ENCODE measurements at regions not wholly inside any gene's neighbourhood (a gene's known extent, or its start where the extent isn't known, plus 50 kb on each side); places are given as distances from the start of the nearest gene placed in this dataset.
A peak's percentile ranks its signal among the peaks of the same experiment; 100 is the strongest.

- H3K9ac ChIP-seq (ENCODE audit: extremely low read depth, insufficient read length, low read length), result no peak overlapping the region
- no peak for TF ChIP-seq CTCF (conservative IDR thresholded peaks at IDR 0.05)
- H2BK12ac ChIP-seq (ENCODE audit: insufficient read length, low read depth, low read length), result no peak overlapping the region
- no peak for DNase-seq
- no peak overlapping the region for H3K27ac ChIP-seq (ENCODE audit: insufficient read length, low read depth, low read length)
- H3T11ph ChIP-seq (ENCODE audit: low read length), result no peak overlapping the region
- H3K23ac ChIP-seq (ENCODE audit: insufficient read length, low read depth, low read length), result no peak overlapping the region
- no peak overlapping the region for H3K14ac ChIP-seq (ENCODE audit: insufficient read depth, low read length)
- H3K9me3 ChIP-seq (ENCODE audit: control insufficient read depth, low read depth, low read length), result no peaks in the 10 kb centered on the region
- no peaks in the 10 kb centered on the region for H3K4me1 ChIP-seq (ENCODE audit: insufficient read depth, low read length)
- no peak overlapping the region for H2AK5ac ChIP-seq (ENCODE audit: insufficient read length, low read length)
- no peak overlapping the region for H3K4me3 Mint-ChIP-seq
- no peaks in the 10 kb centered on the region for H3K23me2 ChIP-seq (ENCODE audit: insufficient read length, low read depth, low read length, poor library complexity, severe bottlenecking)
- H2BK15ac ChIP-seq (ENCODE audit: low read depth, low read length), result no peak overlapping the region
- H3K4ac ChIP-seq (ENCODE audit: low read depth, low read length), result no peak overlapping the region
- peak overlapping the region in 1 of 3 experiments; percentile 44; a peak in 1 of 7 replicates for H3K27ac Mint-ChIP-seq
- H4K5ac ChIP-seq (ENCODE audit: insufficient read length, low read depth, low read length), result no peak overlapping the region
- no peak overlapping the region for H3K56ac ChIP-seq (ENCODE audit: insufficient read length, low read depth, low read length)
- no peaks in the 10 kb centered on the region for H3K9me3 Mint-ChIP-seq
- H3K36me3 Mint-ChIP-seq (ENCODE audit: insufficient read depth in 1 of 3, low read depth in 3 of 3), result peaks cover 0 to 1% (median 0%) of the 10 kb centered on the region in 3 experiments; a peak in 1 of 7 replicates
- no CpG with 5 or more reads among the region's 11 CpGs for WGBS (ENCODE audit: extremely low coverage, insufficient read length, low lambda C conversion rate)
- H2BK120ac ChIP-seq (ENCODE audit: low read depth, low read length, poor library complexity, severe bottlenecking), result no peak overlapping the region
- no peaks in the 10 kb centered on the region for H3K27me3 ChIP-seq (ENCODE audit: insufficient read depth, low read length)
- no peak overlapping the region for H4K91ac ChIP-seq (ENCODE audit: insufficient read length, low read depth, low read length)
- H3K4me2 ChIP-seq (ENCODE audit: insufficient read depth, insufficient read length, low read length), result no peak overlapping the region
- H3K79me2 ChIP-seq (ENCODE audit: insufficient read depth, low read length), result no peaks in the 10 kb centered on the region
- H4K8ac ChIP-seq (replicated peaks; ENCODE audit: insufficient read length, low read depth, low read length), result no peak overlapping the region
- no peak overlapping the region for H3K18ac ChIP-seq (ENCODE audit: insufficient read length, low read depth, low read length)
- no peak overlapping the region for H2BK20ac ChIP-seq (ENCODE audit: low read depth, low read length, poor library complexity, severe bottlenecking)
- H3K79me1 ChIP-seq (ENCODE audit: insufficient read depth, low read depth, low read length, poor library complexity, severe bottlenecking), result no peaks in the 10 kb centered on the region
- no peak overlapping the region for H2AFZ ChIP-seq (ENCODE audit: low read length)
- H2BK5ac ChIP-seq (ENCODE audit: insufficient read length, low read length), result no peak overlapping the region
- peaks cover 12 to 19% of the 10 kb centered on the region in 2 experiments for H3K4me1 Mint-ChIP-seq
- no peaks in the 10 kb centered on the region for H4K20me1 ChIP-seq (ENCODE audit: control insufficient read depth, insufficient read depth, insufficient read length)
- no peaks in the 10 kb centered on the region for H3K27me3 Mint-ChIP-seq (ENCODE audit: low read depth)
Measured at GRCh38 chr6:12369781-12370262, 79.7 kb downstream of the EDN1 start.

Measured in H9 (cell line).